ENCODE measurements at regions not wholly inside any gene's neighbourhood (a gene's known extent, or its start where the extent isn't known, plus 50 kb on each side); places are given as distances from the start of the nearest gene placed in this dataset.

GRCh38 chr21:38986406-38986805 lies 180.7 kb downstream of the ETS2 start:
- TF ChIP-seq CTCF (IDR thresholded peaks at IDR 0.05; ENCODE audit: poor library complexity) (no peak), EZH2phosphoT487 (IDR thresholded peaks at IDR 0.05; ENCODE audit: low read depth, severe bottlenecking, unreplicated experiment) (no peak)
